NCI-H1930 (cell line): ENCODE measurements at regions not wholly inside any gene's neighbourhood (a gene's known extent, or its start where the extent isn't known, plus 50 kb on each side); places are given as distances from the start of the nearest gene placed in this dataset.

Source experiments
- DNase-seq, 2 experiments: peaks; one replicate each; lab custom pipeline; 2025; lab: John Stamatoyannopoulos, UW

DNA sequence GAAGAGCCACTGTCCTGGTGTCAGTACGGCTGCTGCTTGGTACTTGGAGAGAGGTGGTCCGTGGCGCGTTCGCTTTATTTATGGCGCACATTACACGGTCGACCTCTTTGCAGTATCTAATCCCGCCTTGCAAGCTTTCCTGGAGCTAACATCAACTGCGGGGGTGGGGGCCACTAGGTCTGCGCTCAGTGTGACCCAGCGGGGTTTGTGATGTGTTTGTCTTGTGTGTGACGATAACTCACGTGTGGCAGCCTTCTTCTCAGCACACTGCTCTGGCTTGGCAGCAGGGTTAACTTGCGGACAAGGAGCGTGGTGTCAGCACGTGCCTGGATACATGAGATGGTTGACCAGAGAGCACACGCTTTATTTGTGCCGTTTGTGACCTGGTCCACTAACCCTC lies 122.2 kb upstream of the RTL1 start:
- DNase-seq, result no peak

DNA sequence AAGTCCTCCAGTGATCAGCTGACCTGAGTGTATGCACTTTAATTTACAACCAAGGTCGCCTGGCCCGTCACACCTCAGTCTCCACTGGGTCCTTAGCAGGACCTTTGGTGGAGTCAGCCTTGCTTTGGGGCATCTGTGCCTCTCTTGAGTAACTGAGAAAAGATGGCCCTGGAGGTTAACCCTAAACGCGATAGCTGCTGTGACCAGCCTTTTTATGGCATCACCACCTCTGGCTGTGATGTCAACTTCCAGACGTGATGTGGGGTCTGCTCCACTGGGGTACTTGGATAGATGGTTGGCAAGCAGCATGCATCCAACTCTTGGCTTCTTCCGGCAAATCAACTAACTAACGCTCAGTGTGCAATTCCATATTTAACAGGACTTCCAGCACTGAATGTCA lies 122.8 kb upstream of the RTL1 start:
- DNase-seq, result no peak

- DNase-seq, result no peak
These were observed 123.8 kb upstream of the RTL1 start for GRCh38 chr14:101027291-101027690.

DNA sequence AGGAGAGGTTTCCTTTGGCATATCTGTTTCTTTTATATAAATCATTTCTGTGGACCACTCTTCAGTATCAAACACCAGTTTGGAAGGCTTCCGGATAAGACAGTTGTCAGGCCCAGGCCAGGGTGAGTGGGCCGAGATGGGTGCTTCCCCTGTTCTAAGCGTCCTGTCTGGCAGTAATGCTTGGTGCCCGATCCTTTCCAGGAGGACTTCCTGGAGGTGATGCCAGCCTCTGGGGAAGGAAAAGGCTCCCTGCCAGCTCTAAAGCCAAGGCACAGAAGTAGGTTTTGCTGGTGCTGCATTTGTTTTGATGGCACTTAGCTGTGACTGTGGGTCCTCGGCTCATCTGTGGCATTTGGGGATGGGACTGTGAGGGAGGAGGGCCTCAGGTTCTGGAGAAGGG lies 124.4 kb upstream of the RTL1 start:
- DNase-seq, result no peak

DNA sequence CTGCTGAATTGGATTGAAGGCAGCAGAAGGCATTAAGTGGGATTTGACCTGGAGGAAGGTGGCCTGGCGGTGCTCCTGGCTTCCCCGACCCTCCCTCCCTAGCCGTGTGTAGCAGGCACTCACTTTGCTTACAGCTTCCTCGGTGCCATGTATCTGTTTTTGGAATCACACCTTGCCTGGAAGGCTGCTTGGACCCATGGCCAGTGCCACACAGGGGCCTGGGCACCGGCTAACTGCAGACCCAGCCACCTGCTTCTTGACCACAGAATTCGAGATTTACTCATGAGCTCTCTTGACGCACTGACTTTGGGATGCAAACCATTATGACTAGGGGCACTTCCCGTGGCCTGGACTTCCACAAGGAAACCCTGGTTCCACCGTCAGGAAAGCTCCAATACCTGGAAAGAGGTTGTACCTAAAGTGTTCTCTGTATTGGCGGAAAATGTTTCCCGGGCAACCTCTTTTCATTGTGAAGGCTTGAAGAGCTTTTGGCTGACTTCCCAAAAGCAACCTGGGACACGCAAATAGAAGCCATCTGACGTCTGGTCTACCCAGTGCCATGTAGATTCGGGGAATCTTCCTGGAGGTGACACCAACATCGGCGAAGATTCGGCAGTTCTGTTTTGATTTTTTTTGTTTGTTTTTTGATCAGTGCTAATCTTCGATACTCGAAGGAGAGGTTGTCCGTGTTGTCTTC lies 125.6 kb upstream of the RTL1 start:
- no peak for DNase-seq

GRCh38 chr14:101029668-101030290 lies 126.3 kb upstream of the RTL1 start:
- DNase-seq, result no peak

- DNase-seq, result no peak
These were observed 127.1 kb upstream of the RTL1 start for GRCh38 chr14:101030586-101030985.

DNA sequence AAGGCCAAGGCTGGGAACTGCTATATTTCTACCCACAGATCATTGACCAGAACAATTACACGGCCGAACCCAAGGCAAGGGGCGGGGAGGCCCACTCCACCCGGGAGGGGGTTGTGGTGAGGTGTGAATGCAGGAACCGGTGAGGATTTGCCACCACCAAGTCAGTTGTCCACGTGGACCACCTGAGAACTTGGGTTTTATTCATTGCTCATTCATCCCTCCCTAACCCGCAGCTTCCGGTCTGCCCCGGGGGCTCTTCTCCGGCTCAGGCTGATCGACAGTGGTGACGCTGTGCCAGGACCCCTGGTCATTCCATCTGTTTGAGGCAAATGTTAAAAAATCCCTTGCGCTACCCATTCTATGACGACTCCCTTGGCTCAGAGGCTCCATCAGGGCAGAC lies 127.7 kb upstream of the RTL1 start:
- no peak for DNase-seq

DNA sequence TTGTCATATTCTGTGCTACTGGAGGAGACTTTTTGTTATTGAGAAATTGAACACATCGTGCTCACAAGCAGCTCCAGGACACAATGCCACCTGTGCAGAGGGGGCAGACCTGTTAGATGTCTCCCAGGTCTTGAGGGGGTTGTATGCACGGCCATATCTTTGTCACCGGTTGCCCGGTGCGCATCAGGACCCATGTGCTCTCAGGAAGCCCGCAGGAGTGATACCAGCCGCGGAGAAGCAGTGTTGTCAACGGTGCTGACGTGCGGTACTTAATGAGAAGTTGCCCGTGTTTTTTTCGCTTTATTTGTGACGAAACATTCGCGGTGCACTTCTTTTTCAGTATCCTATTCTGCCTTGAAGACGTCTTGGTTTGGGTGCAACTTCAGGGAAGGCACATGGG lies 128.2 kb upstream of the RTL1 start:
- DNase-seq, result no peak

DNA sequence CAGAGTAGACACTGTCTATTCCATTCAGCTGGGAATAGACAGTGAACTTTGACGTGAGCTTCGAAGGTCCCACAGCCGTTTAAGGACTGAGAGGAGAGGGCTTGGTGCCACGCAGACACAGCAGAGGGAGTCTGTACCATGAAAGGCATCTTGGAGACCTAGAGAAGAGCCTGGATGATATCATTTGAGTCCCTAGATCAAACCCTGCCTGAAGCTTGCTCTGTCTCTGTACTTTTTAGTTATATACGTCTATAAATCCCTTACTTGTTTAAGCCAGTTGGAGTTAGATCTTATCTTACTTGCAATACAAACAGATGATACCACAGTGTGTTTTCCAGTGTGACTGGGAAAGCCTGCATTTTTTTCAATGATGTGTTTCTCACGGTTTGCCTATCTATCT lies 128.9 kb upstream of the RTL1 start:
- no peak for DNase-seq

DNA sequence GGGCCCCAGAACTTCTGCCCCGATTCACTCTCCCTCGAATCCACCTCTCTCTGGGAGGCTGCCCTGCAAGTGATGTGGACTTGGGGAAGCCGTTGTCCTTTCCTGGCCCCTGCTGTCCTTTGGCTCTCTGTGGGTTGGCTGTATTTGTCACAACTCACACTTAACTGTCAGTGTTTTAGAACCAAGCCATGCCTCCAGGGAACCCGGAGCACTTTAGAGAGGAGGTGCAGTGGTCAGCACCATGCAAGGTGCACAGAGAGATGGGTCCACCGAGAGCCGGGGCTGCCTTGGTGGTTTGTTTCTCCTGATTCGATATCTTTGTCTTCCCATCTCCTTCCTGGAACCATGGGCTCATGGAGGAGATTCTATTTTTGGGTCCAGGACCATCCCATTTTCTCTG lies 129.5 kb upstream of the RTL1 start:
- DNase-seq, result no peak

DNA sequence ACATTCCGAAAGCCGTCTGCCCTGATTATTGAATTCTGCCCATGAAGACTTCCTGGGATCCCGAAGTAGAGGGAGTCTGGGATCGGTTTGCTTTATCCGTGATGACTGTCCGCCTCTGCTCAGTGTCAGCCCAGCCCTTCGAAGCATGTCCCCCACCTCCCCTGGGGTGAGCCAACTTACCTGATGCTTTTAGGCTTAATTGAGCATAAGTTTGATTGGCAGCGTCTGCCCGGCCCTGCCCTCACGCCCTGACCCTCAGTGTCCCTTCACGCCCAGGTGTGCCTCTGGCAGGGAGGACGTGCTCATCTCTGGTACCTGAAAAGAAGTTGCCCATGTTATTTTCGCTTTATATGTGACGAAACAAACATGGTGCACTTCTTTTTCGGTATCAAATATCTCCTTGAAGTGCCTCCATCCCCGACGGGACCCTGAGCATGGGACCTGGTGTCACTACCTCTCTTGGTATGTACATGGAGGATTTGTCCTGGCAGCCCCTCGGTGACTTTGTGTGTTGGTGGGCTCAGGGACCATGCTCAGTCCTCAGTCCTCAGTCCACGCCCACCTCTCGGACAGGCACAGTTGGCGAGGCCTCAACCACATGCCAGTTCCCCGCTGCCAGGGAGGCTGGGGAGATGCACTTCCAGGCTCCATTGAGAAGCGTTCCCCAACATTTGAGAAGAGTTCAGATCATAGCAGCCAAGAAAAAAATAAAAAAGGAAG lies 130.1 kb upstream of the RTL1 start:
- DNase-seq, result no peak

GRCh38 chr14:101034986-101035385 lies 131.5 kb upstream of the RTL1 start:
- no peak for DNase-seq

- DNase-seq, result no peak
These were observed 132.1 kb upstream of the RTL1 start for GRCh38 chr14:101035466-101036225.

GRCh38 chr14:101037021-101037817 lies 133.7 kb upstream of the RTL1 start:
- DNase-seq, result no peak

DNA sequence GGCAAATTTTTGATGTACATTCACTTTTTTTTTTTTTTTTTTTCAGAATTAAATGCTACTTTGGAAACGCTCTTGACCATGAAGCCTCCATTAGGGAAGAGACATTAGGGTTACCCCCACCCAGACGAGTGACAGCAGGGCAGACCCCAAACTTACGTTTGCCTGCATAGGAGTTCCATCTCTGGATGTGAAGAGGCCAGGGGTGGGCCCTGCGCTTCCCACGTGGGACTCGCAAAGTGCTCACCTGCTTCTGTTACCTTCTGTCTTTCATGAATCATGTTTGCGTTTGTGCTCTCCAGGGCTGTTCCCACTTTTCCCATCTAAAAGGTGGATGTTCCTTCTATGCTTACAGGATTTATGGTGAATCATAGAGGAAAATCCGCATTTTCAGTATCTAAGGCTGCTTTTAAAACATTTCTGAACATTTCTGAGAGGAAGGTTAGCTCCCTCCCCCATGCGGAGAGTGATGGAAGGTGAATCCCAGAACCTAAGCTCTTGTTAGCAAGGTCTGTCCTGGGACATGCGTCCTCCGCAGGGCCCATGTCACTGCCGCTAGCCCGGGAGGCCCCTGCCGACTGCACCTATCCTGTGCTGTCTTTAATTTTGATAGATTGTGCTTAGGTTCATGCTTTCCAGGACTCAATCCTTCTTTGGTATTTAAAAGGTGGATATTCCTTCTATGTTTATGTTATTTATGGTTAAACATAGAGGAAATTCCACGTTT lies 135.7 kb upstream of the RTL1 start:
- no peak for DNase-seq

- no peak for DNase-seq
These were observed 136.2 kb upstream of the RTL1 start for GRCh38 chr14:101039755-101040138.

DNA sequence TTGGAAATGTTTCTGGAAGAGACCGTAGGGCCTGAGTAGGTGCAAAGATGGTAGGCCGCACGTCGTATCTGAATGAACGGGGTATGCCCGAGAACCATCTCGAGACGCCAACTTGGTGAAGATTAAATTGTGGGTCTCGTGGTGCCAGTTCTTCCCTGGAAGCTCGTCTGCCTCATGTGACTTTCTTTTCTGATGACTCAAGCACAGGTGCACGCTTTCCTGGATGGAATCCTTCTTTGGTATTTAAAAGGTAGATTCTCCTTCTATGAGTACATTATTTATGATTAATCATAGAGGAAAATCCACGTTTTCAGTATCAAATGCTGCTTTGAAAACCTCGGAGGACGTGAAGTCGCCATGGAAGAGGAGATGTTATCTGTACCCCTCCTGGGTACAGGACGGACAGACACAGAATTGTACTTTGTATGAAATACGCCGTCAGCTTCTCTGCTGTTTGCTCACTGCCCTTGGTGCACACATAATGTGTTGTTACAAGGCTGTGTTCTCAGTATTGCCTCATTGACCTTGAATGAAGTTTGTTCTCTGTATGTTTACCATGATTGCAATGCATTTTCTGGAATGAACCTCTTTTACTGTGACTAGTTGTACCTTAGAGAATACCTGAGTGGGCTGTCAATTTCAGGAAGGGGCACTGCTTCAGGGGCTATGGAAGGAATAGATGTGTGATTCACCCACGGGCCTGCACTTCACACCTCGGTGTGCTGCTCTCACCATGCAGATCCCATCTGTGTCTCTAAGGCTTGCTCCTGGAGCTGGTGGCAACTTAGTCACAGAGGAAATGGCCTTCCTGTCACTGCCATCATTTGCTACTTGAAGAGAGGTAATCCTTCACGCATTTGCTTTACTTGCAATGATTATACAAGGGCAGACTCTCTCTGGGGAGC lies 137.3 kb upstream of the RTL1 start:
- DNase-seq, result no peak

- no peak for DNase-seq
These were observed 140.4 kb upstream of the RTL1 start for GRCh38 chr14:101043891-101044290.

- DNase-seq, result no peak
These were observed 141.2 kb upstream of the RTL1 start for GRCh38 chr14:101044741-101045140.
